DMS79 (cell line): ENCODE measurements at regions not wholly inside any gene's neighbourhood (a gene's known extent, or its start where the extent isn't known, plus 50 kb on each side); places are given as distances from the start of the nearest gene placed in this dataset.

Experiments used
- DNase-seq: peaks from one replicate; lab custom pipeline; 2025; lab: John Stamatoyannopoulos, UW

- DNase-seq: no peak
Observed at GRCh38 chr13:44181931-44182330, 191.7 kb upstream of the SERP2 start.

GRCh38 chr13:44184740-44185139 is 188.9 kb upstream of the SERP2 start:
- DNase-seq: no peak

GRCh38 chr13:44188257-44188656 is 185.4 kb upstream of the SERP2 start:
- DNase-seq: no peak

GRCh38 chr13:44189085-44189484 is 184.5 kb upstream of the SERP2 start:
- no peak for DNase-seq

GRCh38 chr13:44191103-44191502 is 182.5 kb upstream of the SERP2 start:
- DNase-seq: no peak

- DNase-seq: no peak
Observed at GRCh38 chr13:44191504-44192171, 182.0 kb upstream of the SERP2 start.

- DNase-seq: no peak
Observed at GRCh38 chr13:44193731-44194130, 179.9 kb upstream of the SERP2 start.

- DNase-seq: no peak
Observed at GRCh38 chr13:44195245-44195644, 178.4 kb upstream of the SERP2 start.

GRCh38 chr13:44196196-44196751 is 177.3 kb upstream of the SERP2 start:
- no peak for DNase-seq

GRCh38 chr13:44197791-44198770 is 175.5 kb upstream of the SERP2 start:
- no peak for DNase-seq

GRCh38 chr13:44198826-44199225 is 174.8 kb upstream of the SERP2 start:
- DNase-seq: no peak

- DNase-seq: no peak
Observed at GRCh38 chr13:44199627-44200207, 173.9 kb upstream of the SERP2 start.

- no peak for DNase-seq
Observed at GRCh38 chr13:44206434-44206833, 167.2 kb upstream of the SERP2 start.

- no peak for DNase-seq
Observed at GRCh38 chr13:44207476-44207875, 166.1 kb upstream of the SERP2 start.

- DNase-seq: no peak
Observed at GRCh38 chr13:44210525-44210924, 163.1 kb upstream of the SERP2 start.

- DNase-seq: no peak
Observed at GRCh38 chr13:44211286-44211685, 162.3 kb upstream of the SERP2 start.

GRCh38 chr13:44211704-44212346 is 161.8 kb upstream of the SERP2 start:
- no peak for DNase-seq

- DNase-seq: no peak
Observed at GRCh38 chr13:44212633-44213396, 160.8 kb upstream of the SERP2 start.

- DNase-seq: peak; percentile 71
Observed at GRCh38 chr13:44218501-44219240, 155.0 kb upstream of the SERP2 start.
